K562 (cell line): ENCODE measurements at regions not wholly inside any gene's neighbourhood (a gene's known extent, or its start where the extent isn't known, plus 50 kb on each side); places are given as distances from the start of the nearest gene placed in this dataset.
A peak's percentile ranks its signal among the peaks of the same experiment; 100 is the strongest.

Source experiments
- ATAC-seq: fragments of 200-7000 bp; cut with Tn5 transposase; 3 replicates; pipeline ENCODE4 v1.9.1; 2020; ENCODE audit warnings: moderate library complexity
- BruUV-seq: library from RNA; stranded (reverse); fragments of 400-500 nt; replicated peaks from 2 replicates; lab custom pipeline; 2021; lab: Mats Ljungman, UMichigan
- CTCF ChIA-PET: fragments of 300-600 bp; formaldehyde crosslinking; extraction: SDS; loops from one replicate; lab custom pipeline; 2021; ENCODE audit warnings: low intra/inter-chr PET ratio; lab: Yijun Ruan, JAX
- POLR2A ChIA-PET: fragments of 300-600, 350-650 bp; sonication (Branson Sonifier 250); formaldehyde crosslinking; extraction: SDS; loops from one replicate; lab custom pipeline; 2021; ENCODE audit warnings: antibody characterized with exemption, inconsistent platforms; lab: Yijun Ruan, JAX
- DNase-seq, 4 experiments: peaks; one replicate each; pipeline versions ENCODE4 v3.0.0 to v3.0.0-alpha.2; 2011 to 2018; ENCODE audit warnings: low spot score in 3 of 4, mixed read lengths in 3 of 4; ENCODE audit errors: extremely low read depth in 1 of 4
- FAIRE-seq: peaks from 2 replicates; lab custom pipeline; 2011; peaks lifted over from hg19 to GRCh38; lab: Jason Lieb, UNC
- H2AFZ ChIP-seq: 2 replicates; pipeline ENCODE4 v1.6.0; 2011; ENCODE audit warnings: low read depth, low read length, control low read depth, inconsistent platforms
- H3K27ac ChIP-seq: fragments of 200-600 bp; 3 replicates; pipeline ENCODE4 v1.8.0; 2011; ENCODE audit warnings: low read depth, mild to moderate bottlenecking, control low read depth, inconsistent platforms, low read length, moderate library complexity, mixed read lengths; ENCODE audit errors: extremely low read depth
- H3K27me3 ChIP-seq, 2 experiments: fragments of 300-600 bp in 1 of 2; 2 replicates in 1 of 2; 3 replicates in 1 of 2; pipeline versions ENCODE4 v1.6.0 to v1.8.0; 2011; ENCODE audit warnings: inconsistent platforms in 2 of 2, low read length in 2 of 2, mild to moderate bottlenecking in 1 of 2, mixed read lengths in 1 of 2, moderate library complexity in 1 of 2; ENCODE audit not compliant: control insufficient read depth in 2 of 2, insufficient read depth in 2 of 2
- H3K36me3 ChIP-seq: fragments of 300-600 bp; 3 replicates; pipeline ENCODE4 v1.8.0; 2011; ENCODE audit warnings: mild to moderate bottlenecking, low read length, inconsistent platforms; ENCODE audit not compliant: control insufficient read depth, insufficient read depth
- H3K4me1 ChIP-seq, 2 experiments: fragments of 200-600 bp in 1 of 2; replicated peaks in 1 of 2; 2 replicates in 1 of 2; 3 replicates in 1 of 2; pipeline versions ENCODE4 v1.5.1 to v1.8.0; 2011; ENCODE audit warnings: inconsistent platforms in 2 of 2, low read length in 2 of 2, mild to moderate bottlenecking in 1 of 2, mixed read lengths in 1 of 2, moderate library complexity in 1 of 2; ENCODE audit not compliant: control insufficient read depth in 2 of 2, insufficient read depth in 2 of 2
- H3K4me2 ChIP-seq: 2 replicates; pipeline ENCODE4 v1.6.1; 2011; ENCODE audit warnings: low read length, control low read depth, inconsistent platforms, mixed read lengths; ENCODE audit not compliant: insufficient read depth
- H3K4me3 ChIP-seq: fragments of 200-600 bp; sonication (generic), shearing (Covaris generic); 2 replicates; pipeline ENCODE4 v1.5.1; 2016; ENCODE audit warnings: control low read depth, inconsistent platforms
- H3K79me2 ChIP-seq: fragments of 200-600 bp; 3 replicates; pipeline ENCODE4 v1.8.0; 2011; ENCODE audit warnings: low read length, inconsistent platforms; ENCODE audit not compliant: control insufficient read depth, insufficient read depth
- H3K9ac ChIP-seq, 2 experiments: 2 replicates each; pipeline versions ENCODE4 v1.6.0 to v1.6.1; 2011; ENCODE audit warnings: low read depth in 2 of 2, low read length in 2 of 2, control low read depth in 1 of 2, inconsistent platforms in 1 of 2, mild to moderate bottlenecking in 1 of 2, mixed read lengths in 1 of 2; ENCODE audit not compliant: insufficient read depth in 1 of 2
- H3K9me1 ChIP-seq: one replicate; pipeline ENCODE4 v1.6.0; 2011; ENCODE audit warnings: inconsistent platforms, mild to moderate bottlenecking, low read length, moderate library complexity; ENCODE audit not compliant: control insufficient read depth, insufficient read depth
- H3K9me3 ChIP-seq: replicated peaks from 2 replicates; pipeline ENCODE4 v1.5.1; 2011; ENCODE audit warnings: low read depth, low read length, inconsistent platforms; ENCODE audit not compliant: control insufficient read depth, insufficient read depth
- H4K20me1 ChIP-seq: replicated peaks from 2 replicates; pipeline ENCODE4 v1.6.1; 2011; ENCODE audit warnings: low read length, inconsistent platforms, mixed read lengths; ENCODE audit not compliant: control insufficient read depth, insufficient read depth
- C11orf30 ChIP-seq: fragments of 450-650 bp; IDR thresholded peaks from 2 replicates; pipeline ENCODE4 v1.6.1; 2016; ENCODE audit warnings: low read depth, mild to moderate bottlenecking
- DMBX1 ChIP-seq: fragments of 250-450 bp; sonication (Bioruptor Pico); IDR thresholded peaks from 2 replicates; pipeline ENCODE4 v1.8.0; 2022; ENCODE audit warnings: inconsistent platforms, mild to moderate bottlenecking, moderate library complexity, borderline replicate concordance
- IRF2 ChIP-seq: sonication (generic); formaldehyde crosslinking; IDR thresholded peaks from 2 replicates; pipeline ENCODE4 v1.8.1; 2022; ENCODE audit warnings: mild to moderate bottlenecking, missing genetic modification reagents
- MAFF ChIP-seq: IDR thresholded peaks from 2 replicates; pipeline ENCODE4 v1.6.1; 2012; ENCODE audit warnings: low read length, improper control_type of control experiment
- RAD21 ChIP-seq, 2 experiments: fragments of 250-450 bp in 1 of 2; fragments of 450-650 bp in 1 of 2; sonication (Bioruptor Pico) in 1 of 2; formaldehyde crosslinking in 1 of 2; IDR thresholded peaks in 1 of 2; conservative IDR thresholded peaks in 1 of 2; 2 replicates each; pipeline versions ENCODE4 v1.4.0 to v1.8.0; 2020 to 2022; ENCODE audit warnings: mild to moderate bottlenecking in 2 of 2, moderate library complexity in 1 of 2
- RBM39 ChIP-seq: fragments of 200-400 bp; formaldehyde crosslinking; optimal IDR thresholded peaks from 2 replicates; pipeline ENCODE3; 2018; ENCODE audit warnings: low read depth, low read length
- RFX7 ChIP-seq: fragments of 250-450 bp; sonication (Bioruptor Pico); IDR thresholded peaks from 2 replicates; pipeline ENCODE4 v1.5.1; 2021; ENCODE audit warnings: mild to moderate bottlenecking
- WGBS: fragments of 100-300 bp; shearing (Covaris generic); methylation state at CpG from one replicate; pipeline ENCODE4 v1.1.6; 2016; ENCODE audit warnings: low coverage, mixed read lengths; ENCODE audit not compliant: insufficient coverage; ENCODE audit errors: missing lambda C conversion rate; 5-methylcytosine and 5-hydroxymethylcytosine counted together
- in situ Hi-C: fragments of 300-500 bp; cut with MboI; formaldehyde crosslinking; loops from 4 replicates; pipeline ENCODE4 v1.15.0; 2018; ENCODE audit warnings: inconsistent platforms, mixed read lengths
- intact Hi-C: fragments of 100-400 bp; cut with micrococcal nuclease; formaldehyde crosslinking; loops from 2 replicates; pipeline ENCODE4 v1.14.2; 2022
- TF ChIP-seq, protein P1 (sequence below): fragments of 450-650 bp; IDR thresholded peaks from 2 replicates; pipeline ENCODE4 v1.6.1; 2016
- TF ChIP-seq, protein P2 (sequence below): fragments of 450-650 bp; IDR thresholded peaks from 2 replicates; pipeline ENCODE4 v1.6.1; 2016; ENCODE audit warnings: borderline replicate concordance
- TF ChIP-seq, protein P3 (sequence below): fragments of 250-450 bp; sonication (Bioruptor Pico); IDR thresholded peaks from 2 replicates; pipeline ENCODE4 v1.8.0; 2021; ENCODE audit warnings: borderline replicate concordance, mild to moderate bottlenecking, moderate library complexity; ENCODE audit not compliant: poor library complexity, severe bottlenecking
- TF ChIP-seq, protein P4 (sequence below): sonication (generic); formaldehyde crosslinking; IDR thresholded peaks from 2 replicates; pipeline ENCODE4 v1.8.1; 2023; ENCODE audit warnings: mild to moderate bottlenecking, missing genetic modification reagents, moderate library complexity

DNA sequence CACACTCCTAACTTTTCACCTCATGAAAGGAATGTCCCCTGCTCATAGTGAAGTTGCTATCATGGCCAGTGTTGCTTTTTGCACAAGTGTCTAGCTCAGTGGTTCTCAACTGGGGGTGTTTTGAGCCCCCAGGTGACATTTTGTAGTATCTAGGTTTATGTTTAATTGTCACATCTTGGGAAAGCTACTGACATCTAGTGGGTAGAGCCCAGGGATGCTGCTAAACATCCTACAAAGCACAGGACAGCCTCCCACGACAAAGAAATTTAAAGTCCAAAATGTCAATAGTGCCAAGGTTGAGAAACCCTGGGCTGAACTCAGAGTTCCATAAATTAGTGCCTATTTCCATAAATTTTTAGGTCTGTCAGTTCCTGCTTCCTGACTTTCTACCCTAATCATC lies 70.7 kb upstream of the HCCS start:
- Histone ChIP-seq H3K4me2 (no peak overlapping the region), H3K79me2 (no peaks in the 10 kb centered on the region), H3K9ac (no peak overlapping the region), H3K9me3 (no peaks in the 10 kb centered on the region; the same call in 1 of the 2 replicates), H3K36me3 (no peaks in the 10 kb centered on the region), H4K20me1 (no peaks in the 10 kb centered on the region), H3K27me3 (no peaks in the 10 kb centered on the region), H3K27ac (no peak overlapping the region), H3K9me1 (no peaks in the 10 kb centered on the region), H3K4me3 (no peak overlapping the region), H3K4me1 (no peaks in the 10 kb centered on the region), H2AFZ (no peak overlapping the region)
- intact Hi-C loops (no loop called here), in situ Hi-C loops (no loop called here)
- FAIRE-seq (no peak), ATAC-seq (no peak), DNase-seq (no peak)
- WGBS = 0% methylated on average over 1 of the region's 1 CpG
- POLR2A ChIA-PET = no interaction called here
- BruUV-seq = no TSS peak
- TF ChIP-seq IRF2 (CRISPR knock-in tag) (no peak), RFX7 (no peak), RAD21 (CRISPR knock-in tag; conservative IDR thresholded peaks at IDR 0.05 in 1 of 2, IDR thresholded peaks at IDR 0.05 in 1 of 2) (peak in 1 of 2 experiments; percentile 20; a peak in 1 of 4 replicates)
- TF ChIP-seq, protein P1, sequence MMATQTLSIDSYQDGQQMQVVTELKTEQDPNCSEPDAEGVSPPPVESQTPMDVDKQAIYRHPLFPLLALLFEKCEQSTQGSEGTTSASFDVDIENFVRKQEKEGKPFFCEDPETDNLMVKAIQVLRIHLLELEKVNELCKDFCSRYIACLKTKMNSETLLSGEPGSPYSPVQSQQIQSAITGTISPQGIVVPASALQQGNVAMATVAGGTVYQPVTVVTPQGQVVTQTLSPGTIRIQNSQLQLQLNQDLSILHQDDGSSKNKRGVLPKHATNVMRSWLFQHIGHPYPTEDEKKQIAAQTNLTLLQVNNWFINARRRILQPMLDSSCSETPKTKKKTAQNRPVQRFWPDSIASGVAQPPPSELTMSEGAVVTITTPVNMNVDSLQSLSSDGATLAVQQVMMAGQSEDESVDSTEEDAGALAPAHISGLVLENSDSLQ = no peak
- CTCF ChIA-PET = no interaction called here

DNA sequence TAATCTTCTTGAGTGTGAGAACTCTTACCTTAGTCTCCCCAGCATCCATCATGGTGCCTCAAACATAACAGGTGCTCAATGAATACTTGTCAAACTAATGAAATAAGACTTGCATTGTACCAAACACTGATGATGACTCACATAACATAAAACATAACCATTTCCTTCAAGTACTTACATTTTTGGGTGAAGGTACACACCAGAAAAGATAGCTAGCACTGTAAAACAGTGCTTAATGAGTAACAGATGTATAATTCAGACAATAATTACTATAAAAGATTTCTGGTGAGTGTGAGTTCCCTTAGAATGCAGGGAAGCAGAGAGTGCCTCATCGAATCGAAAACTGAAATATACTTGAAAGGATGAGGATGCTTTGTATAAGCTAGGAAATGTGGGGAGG lies 70.1 kb upstream of the HCCS start:
- POLR2A ChIA-PET = interaction anchor here (0.8 kb wide), 1 partner anchor 680 kb away, joined by 4 read pairs; no protein-coding TSS in a partner anchor
- no peak for ATAC-seq
- in situ Hi-C loops = no loop called here
- DNase-seq = no peak
- no TSS peak for BruUV-seq
- Histone ChIP-seq H3K27me3 (no peaks in the 10 kb centered on the region), H3K4me2 (no peak overlapping the region), H3K4me1 (no peaks in the 10 kb centered on the region), H3K36me3 (no peaks in the 10 kb centered on the region), H3K79me2 (no peaks in the 10 kb centered on the region), H3K4me3 (no peak overlapping the region), H3K9me1 (no peaks in the 10 kb centered on the region), H3K27ac (no peak overlapping the region), H2AFZ (no peak overlapping the region), H3K9me3 (no peaks in the 10 kb centered on the region; the same call in 1 of the 2 replicates), H4K20me1 (no peaks in the 10 kb centered on the region), H3K9ac (no peak overlapping the region)
- CTCF ChIA-PET = no interaction called here
- intact Hi-C loops = no loop called here
- no peak for FAIRE-seq
- WGBS = 6% methylated on average over 2 of the region's 2 CpGs
- TF ChIP-seq MAFF (no peak), C11orf30 (no peak), RBM39 (no peak), DMBX1 (no peak)
- TF ChIP-seq, protein P2, sequence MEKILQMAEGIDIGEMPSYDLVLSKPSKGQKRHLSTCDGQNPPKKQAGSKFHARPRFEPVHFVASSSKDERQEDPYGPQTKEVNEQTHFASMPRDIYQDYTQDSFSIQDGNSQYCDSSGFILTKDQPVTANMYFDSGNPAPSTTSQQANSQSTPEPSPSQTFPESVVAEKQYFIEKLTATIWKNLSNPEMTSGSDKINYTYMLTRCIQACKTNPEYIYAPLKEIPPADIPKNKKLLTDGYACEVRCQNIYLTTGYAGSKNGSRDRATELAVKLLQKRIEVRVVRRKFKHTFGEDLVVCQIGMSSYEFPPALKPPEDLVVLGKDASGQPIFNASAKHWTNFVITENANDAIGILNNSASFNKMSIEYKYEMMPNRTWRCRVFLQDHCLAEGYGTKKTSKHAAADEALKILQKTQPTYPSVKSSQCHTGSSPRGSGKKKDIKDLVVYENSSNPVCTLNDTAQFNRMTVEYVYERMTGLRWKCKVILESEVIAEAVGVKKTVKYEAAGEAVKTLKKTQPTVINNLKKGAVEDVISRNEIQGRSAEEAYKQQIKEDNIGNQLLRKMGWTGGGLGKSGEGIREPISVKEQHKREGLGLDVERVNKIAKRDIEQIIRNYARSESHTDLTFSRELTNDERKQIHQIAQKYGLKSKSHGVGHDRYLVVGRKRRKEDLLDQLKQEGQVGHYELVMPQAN = no peak
- TF ChIP-seq, protein P3, sequence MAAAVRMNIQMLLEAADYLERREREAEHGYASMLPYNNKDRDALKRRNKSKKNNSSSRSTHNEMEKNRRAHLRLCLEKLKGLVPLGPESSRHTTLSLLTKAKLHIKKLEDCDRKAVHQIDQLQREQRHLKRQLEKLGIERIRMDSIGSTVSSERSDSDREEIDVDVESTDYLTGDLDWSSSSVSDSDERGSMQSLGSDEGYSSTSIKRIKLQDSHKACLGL (CRISPR knock-in tag) = no peak
- TF ChIP-seq, protein P4, sequence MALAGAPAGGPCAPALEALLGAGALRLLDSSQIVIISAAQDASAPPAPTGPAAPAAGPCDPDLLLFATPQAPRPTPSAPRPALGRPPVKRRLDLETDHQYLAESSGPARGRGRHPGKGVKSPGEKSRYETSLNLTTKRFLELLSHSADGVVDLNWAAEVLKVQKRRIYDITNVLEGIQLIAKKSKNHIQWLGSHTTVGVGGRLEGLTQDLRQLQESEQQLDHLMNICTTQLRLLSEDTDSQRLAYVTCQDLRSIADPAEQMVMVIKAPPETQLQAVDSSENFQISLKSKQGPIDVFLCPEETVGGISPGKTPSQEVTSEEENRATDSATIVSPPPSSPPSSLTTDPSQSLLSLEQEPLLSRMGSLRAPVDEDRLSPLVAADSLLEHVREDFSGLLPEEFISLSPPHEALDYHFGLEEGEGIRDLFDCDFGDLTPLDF (CRISPR knock-in tag) = no peak
